Body of pancreas (tissue), 4 donors: ENCODE measurements at regions not wholly inside any gene's neighbourhood (a gene's known extent, or its start where the extent isn't known, plus 50 kb on each side); places are given as distances from the start of the nearest gene placed in this dataset.

Experiments used
- ATAC-seq: fragments of 150-250 bp; one replicate; pipeline ENCODE4 v1.9.1; 2016
- DNase-seq, 4 donors: peaks; one replicate each; pipeline ENCODE4 v3.0.0-alpha.2; 2019
- H3K27ac ChIP-seq, 4 donors: fragments of 200-600 bp; sonication (generic); 1 replicate in 3 of 4; 2 replicates in 1 of 4; pipeline versions ENCODE4 v1.5.1 to v1.6.1; 2016 to 2019; ENCODE audit warnings: mild to moderate bottlenecking in 1 of 4, mixed read lengths in 1 of 4, moderate library complexity in 1 of 4
- H3K27me3 ChIP-seq, 2 donors: fragments of 200-600 bp; sonication (generic); one replicate each; pipeline ENCODE4 v1.6.0; 2016; ENCODE audit warnings: mild to moderate bottlenecking in 1 of 2
- H3K36me3 ChIP-seq, 2 donors: fragments of 200-600 bp; sonication (generic); replicated peaks in 1 of 2; 2 replicates each; pipeline ENCODE4 v1.5.1; 2016; ENCODE audit warnings: low read depth in 2 of 2; ENCODE audit not compliant: insufficient read depth in 1 of 2
- H3K4me1 ChIP-seq: fragments of 200-600 bp; sonication (generic); one replicate; pipeline ENCODE4 v1.6.0; 2016
- H3K4me3 ChIP-seq, 2 donors: fragments of 200-600 bp; sonication (generic); 1 replicate in 1 of 2; 2 replicates in 1 of 2; pipeline ENCODE4 v1.5.1; 2016 to 2019
- H3K9me3 ChIP-seq, 3 donors: fragments of 200-600 bp; sonication (generic); 1 replicate in 2 of 3; 2 replicates in 1 of 3; pipeline ENCODE4 v1.5.1; 2016
- POLR2A ChIP-seq, 3 donors: fragments of 450-650 bp; IDR thresholded peaks; one replicate each; pipeline ENCODE4 v1.6.1; 2016; ENCODE audit warnings: antibody characterized with exemption in 3 of 3, mild to moderate bottlenecking in 2 of 3
- WGBS, 2 donors: methylation state at CpG; one replicate each; pipeline ENCODE4 v1.1.5; 2017; 5-methylcytosine and 5-hydroxymethylcytosine counted together
- intact Hi-C: fragments of 100-400 bp; cut with DNase I; formaldehyde crosslinking; loops from one replicate; pipeline ENCODE4 v1.15.1; 2023
- TF ChIP-seq, protein P1 (sequence below), 7 experiments: fragments of 450-650 bp in 4 of 7; fragments of 200-600 bp in 3 of 7; sonication (generic) in 3 of 7; IDR thresholded peaks; one replicate each; pipeline ENCODE4 v1.5.1; 2016 to 2019; ENCODE audit warnings: antibody characterized with exemption in 7 of 7

DNA sequence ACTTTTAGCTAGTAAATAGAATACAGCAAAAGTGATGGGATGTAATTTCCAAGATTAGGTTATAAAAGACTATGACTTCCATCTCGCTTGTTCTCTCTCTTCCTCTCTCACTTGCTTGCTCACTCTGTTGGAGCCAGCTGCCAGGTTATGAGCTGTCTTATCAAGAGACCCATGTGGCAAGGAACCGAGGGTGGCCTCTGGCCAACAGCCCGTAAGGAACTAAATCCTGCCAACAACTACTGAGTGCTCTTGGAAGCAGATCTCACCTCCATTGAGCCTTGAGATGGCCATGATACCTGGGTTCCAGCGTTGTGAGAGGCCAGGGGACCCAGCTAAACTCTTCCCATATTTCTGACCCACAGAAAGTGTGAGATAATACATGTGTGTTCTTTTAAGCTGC is 636.1 kb downstream of the ACTL7B start:
- ATAC-seq (no peak), DNase-seq (peak; percentile 13 to 55 (median 38))
- H3K9me3 ChIP-seq, result no peaks in the 10 kb centered on the region
- no peaks in the 10 kb centered on the region for H3K36me3 ChIP-seq
- intact Hi-C loops, result no loop called here
- no peaks in the 10 kb centered on the region for H3K4me1 ChIP-seq
- no peaks in the 10 kb centered on the region for H3K27me3 ChIP-seq
- TF ChIP-seq, protein P1, sequence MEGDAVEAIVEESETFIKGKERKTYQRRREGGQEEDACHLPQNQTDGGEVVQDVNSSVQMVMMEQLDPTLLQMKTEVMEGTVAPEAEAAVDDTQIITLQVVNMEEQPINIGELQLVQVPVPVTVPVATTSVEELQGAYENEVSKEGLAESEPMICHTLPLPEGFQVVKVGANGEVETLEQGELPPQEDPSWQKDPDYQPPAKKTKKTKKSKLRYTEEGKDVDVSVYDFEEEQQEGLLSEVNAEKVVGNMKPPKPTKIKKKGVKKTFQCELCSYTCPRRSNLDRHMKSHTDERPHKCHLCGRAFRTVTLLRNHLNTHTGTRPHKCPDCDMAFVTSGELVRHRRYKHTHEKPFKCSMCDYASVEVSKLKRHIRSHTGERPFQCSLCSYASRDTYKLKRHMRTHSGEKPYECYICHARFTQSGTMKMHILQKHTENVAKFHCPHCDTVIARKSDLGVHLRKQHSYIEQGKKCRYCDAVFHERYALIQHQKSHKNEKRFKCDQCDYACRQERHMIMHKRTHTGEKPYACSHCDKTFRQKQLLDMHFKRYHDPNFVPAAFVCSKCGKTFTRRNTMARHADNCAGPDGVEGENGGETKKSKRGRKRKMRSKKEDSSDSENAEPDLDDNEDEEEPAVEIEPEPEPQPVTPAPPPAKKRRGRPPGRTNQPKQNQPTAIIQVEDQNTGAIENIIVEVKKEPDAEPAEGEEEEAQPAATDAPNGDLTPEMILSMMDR (IDR thresholded peaks at IDR 0.05), result no peak
- TF ChIP-seq POLR2A (IDR thresholded peaks at IDR 0.05), result no peak
- H3K4me3 ChIP-seq, result no peak overlapping the region
- H3K27ac ChIP-seq, result no peak overlapping the region
- 30 to 43% methylated on average over 4 of the region's 4 CpGs for WGBS, 2 donors

DNA sequence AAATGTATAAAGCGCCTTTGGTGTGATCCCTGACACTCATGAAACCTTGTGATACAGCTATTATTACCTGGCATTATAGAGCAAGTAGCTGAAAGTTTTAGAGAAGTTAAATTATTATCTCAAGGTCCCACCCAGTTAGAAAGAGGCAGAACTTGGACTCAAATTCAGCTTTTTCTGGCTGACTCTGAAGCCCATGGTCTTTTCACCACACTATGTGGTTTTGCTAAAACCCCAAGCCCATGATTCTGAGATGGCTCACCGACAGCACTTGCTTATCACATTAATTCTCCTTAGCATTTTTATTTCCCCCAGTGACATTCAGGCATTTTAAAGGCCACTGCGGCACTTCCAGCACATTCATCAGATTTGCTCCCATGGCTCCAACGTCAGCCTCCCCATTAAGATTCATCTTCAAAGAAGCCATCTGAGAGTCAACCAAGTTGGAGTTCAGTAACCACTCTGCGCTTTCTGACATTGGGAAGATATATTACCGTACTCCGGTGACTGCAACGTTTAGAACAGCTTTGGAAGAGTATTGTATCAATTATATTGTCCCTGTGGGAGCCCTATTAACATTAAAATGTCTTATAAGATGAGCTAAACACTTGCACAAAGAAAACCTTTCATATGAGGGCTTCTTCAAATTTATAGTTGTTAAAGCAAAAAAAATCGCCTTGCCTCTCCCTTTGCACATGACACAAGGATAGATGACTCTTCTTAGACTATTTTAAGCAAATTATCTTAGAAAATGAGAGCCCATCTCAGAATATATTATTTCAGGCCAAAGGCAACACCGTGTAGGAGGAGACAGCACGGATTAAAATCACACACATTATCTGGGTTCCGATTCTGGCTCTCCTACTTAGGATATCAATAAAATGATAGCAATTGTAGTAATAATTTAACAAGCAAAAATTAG is 638.1 kb downstream of the ACTL7B start:
- H3K9me3 ChIP-seq, result no peaks in the 10 kb centered on the region
- H3K4me1 ChIP-seq, result no peaks in the 10 kb centered on the region
- intact Hi-C loops, result no loop called here
- 77 to 79% methylated on average over 12 of the region's 12 CpGs for WGBS, 2 donors
- no peak overlapping the region for H3K27ac ChIP-seq
- TF ChIP-seq POLR2A (IDR thresholded peaks at IDR 0.05), result no peak
- TF ChIP-seq, protein P1 (IDR thresholded peaks at IDR 0.05), result no peak
- H3K27me3 ChIP-seq, result no peaks in the 10 kb centered on the region
- ATAC-seq, result no peak
- no peak overlapping the region for H3K4me3 ChIP-seq
- H3K36me3 ChIP-seq, result no peaks in the 10 kb centered on the region
- DNase-seq, result no peak

DNA sequence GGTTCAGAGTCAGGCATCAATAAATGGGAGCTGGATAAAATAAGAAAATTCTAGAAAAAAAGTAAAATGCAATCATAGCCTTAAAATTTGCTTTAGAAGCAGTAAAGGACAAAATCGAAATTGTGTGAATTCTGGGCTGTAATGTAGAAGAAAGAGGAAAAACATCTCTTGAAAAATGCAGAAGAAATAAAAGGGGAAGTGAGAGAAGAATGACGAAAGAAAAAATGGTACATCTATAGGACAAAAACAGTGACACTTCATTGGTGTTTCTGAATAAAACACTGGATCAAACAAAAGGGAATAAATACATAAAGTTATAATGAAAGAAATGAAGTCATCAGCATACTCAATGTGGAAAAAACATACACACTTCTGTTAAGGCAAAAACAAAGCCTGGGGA is 642.3 kb downstream of the ACTL7B start:
- H3K27ac ChIP-seq, result no peak overlapping the region
- WGBS, 2 donors, result 39 to 49% methylated on average over 2 of the region's 2 CpGs
- DNase-seq (no peak), ATAC-seq (no peak)
- H3K9me3 ChIP-seq, result no peaks in the 10 kb centered on the region
- intact Hi-C loops, result no loop called here
- H3K4me1 ChIP-seq, result no peaks in the 10 kb centered on the region
- no peak overlapping the region for H3K4me3 ChIP-seq
- TF ChIP-seq, protein P1 (IDR thresholded peaks at IDR 0.05), result no peak
- no peak for TF ChIP-seq POLR2A (IDR thresholded peaks at IDR 0.05)
- no peaks in the 10 kb centered on the region for H3K27me3 ChIP-seq
- H3K36me3 ChIP-seq, result no peaks in the 10 kb centered on the region

DNA sequence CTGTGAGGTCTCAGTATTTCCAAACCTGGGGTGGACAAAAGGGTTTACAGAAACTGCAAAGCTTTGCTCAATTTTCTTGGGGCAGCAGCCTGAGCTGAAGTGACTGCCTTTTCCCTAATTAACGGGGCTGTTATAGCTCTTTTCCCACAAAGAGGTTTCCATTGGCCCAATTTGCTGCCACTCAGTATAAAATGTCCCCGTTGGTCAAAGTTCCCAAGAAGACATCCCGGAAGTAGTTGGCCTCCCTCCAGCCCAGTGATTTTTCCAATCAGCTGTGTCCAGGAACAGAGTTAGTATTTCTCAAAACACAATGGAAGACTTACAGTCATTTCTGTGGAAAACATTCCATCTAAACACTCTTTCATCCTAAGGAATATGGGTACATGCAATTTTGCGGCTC is 643.6 kb downstream of the ACTL7B start:
- no peak overlapping the region for H3K27ac ChIP-seq
- H3K9me3 ChIP-seq, result no peaks in the 10 kb centered on the region
- no peak for DNase-seq
- H3K4me3 ChIP-seq, result no peak overlapping the region
- WGBS, 2 donors, result 73 to 74% methylated on average over 4 of the region's 4 CpGs
- intact Hi-C loops, result no loop called here
- no peak for ATAC-seq
- no peaks in the 10 kb centered on the region for H3K36me3 ChIP-seq
- no peak for TF ChIP-seq POLR2A (IDR thresholded peaks at IDR 0.05)
- TF ChIP-seq, protein P1 (IDR thresholded peaks at IDR 0.05), result no peak
- H3K4me1 ChIP-seq, result no peaks in the 10 kb centered on the region
- H3K27me3 ChIP-seq, result no peaks in the 10 kb centered on the region
